IPS-11a (cell line): ENCODE measurements at regions not wholly inside any gene's neighbourhood (a gene's known extent, or its start where the extent isn't known, plus 50 kb on each side); places are given as distances from the start of the nearest gene placed in this dataset.
A peak's percentile ranks its signal among the peaks of the same experiment; 100 is the strongest.
"Not testable (repeated sequence)": the region's sequence is repeated elsewhere in the genome, so short reads cannot be mapped to it uniquely, and the experiment has no call there.

ENCODE experiments used
- H3K4me3 ChIP-seq: one replicate; pipeline ENCODE4 v1.5.1; 2013; ENCODE audit warnings: low read depth, low read length, control low read depth

DNA sequence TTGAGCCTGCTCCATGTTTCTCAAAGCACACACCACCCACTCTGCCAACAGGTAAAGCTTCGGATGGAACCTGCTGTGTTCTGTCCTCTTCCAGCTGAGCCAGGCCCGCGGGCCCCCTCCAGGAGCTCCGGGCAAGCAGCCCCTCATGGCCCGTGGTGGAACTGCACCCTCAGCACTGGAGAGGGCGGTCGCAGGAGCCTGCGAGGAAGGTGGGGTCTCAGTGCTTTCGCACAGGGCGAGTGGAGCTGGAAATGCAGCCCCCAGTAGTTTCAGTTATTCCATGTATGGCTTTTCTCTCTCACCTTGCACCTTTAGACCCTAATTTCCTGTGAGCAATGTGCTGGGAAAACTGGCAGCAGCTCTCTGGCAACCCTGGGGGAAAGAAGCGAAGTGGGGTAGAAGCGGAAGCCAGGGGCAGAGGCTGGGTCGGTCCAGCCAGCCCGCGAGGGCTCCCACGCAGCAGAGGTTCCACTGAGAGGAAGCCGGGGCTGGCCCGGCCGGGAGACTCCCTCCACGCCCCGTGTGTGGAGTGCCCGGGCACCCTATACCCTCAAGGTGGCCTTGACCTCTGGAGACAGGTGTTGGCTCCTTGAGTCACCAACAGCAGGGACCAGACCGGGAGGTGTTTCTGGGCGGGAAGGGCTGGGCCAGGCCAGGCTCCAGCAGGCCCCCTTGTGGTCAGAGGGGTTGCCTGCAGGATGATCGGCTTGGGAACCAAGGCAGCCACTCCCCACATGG, 119.9 kb upstream of the TMEM45B start:
- peak overlapping the region; percentile 18 for H3K4me3 ChIP-seq

DNA sequence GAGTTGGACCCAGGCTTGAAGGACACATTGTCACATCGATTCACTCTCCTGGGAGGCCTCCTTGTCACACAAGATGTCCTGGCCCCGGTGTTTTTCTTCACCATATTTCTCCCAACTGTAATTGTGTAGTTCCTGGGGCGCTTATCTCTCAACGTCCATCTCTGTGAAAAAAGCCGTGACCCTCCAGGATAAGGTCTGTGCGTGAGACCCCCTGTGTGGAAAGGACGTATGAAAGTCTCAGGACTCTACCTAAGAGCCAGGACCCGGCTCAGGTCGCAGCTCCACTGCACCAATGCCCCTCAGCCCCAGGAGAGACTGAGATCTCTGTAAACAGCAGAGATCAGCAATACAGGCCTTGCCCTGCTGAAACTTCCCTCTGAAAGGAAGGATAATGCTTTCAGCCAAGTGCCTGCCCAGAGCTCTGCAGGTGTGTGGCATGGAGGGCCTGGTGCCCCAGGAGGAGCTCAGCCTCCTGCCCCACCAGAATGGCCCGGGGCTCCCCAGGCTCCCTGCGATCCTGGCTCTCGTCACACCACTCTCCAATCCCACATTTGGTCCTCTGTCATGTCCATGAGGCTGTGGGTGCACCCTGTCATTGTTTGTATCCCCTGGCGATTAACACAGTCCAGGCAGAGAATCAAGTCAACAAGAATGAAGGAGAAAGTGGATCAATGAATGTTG, 119.2 kb upstream of the TMEM45B start:
- H3K4me3 ChIP-seq, result no peak overlapping the region

- H3K4me3 ChIP-seq, result no peak overlapping the region
Observed at GRCh38 chr11:129698212-129698611, 117.4 kb upstream of the TMEM45B start.

- no peak overlapping the region for H3K4me3 ChIP-seq
Observed at GRCh38 chr11:129699711-129700304, 115.8 kb upstream of the TMEM45B start.

- no peak overlapping the region for H3K4me3 ChIP-seq
Observed at GRCh38 chr11:129700701-129701100, 114.9 kb upstream of the TMEM45B start.

DNA sequence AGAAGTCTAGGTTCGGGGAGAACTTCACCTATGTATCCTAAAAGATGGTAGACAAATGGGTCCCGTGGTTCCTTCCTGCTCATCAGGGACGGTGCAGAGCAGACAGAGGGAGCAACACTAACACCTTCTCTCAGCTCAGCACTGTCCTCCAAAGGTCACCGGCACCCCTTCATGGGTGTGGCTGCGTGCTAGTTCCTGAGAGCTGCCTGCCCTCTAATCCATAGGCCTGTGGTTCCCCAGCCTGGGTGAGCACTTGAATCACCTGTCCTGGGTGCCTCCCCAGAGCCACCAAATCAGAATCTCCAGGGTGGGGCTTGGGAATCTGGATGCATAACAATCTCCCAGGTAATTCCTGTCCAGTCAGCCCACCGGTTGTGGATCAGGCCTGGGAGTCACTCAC, 113.9 kb upstream of the TMEM45B start:
- no peak overlapping the region for H3K4me3 ChIP-seq

DNA sequence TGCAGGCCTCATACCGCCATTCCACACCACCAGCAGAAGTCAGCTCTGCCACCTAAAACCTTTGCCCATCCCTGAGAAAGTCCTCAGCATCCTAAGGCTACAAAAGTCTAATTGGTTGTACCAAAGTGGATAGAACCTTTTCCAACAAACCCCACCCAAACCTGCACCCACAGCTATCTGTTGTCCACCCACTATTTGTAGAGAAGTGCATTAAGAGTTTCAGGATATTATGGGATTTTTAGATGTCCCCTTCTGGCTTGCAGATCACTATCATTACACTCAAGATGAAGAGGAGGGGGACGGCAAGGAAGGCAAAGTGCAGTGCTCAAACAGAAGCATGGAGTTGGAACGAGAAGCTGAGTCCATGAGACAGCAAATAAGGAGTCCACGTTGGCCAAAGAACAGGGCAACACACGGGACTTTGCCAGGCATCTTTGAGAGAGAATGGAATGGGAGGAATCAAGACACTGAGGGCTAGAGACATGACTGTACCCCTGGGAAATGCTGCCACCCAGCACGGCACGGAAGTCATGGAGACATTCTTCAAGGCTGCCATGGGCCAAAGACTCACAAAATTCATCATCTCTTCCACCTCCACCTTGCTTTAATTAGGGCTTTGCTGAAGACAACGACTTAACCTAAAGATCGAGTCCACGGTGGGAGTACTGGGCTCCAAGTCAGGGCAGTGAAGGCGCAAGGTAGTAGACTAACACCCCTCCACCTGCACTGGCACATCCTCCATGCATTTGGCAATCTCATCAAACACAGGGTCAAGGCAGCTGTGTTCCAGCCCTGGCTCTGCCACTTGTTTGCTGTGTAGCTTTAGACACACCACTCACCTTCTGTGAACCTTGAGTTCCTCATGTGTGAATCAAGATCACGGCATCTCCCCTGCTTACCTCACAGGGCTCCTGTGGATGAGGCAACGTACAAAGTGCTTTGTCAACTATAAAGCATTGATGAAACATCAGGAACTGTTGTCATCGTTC, 112.9 kb upstream of the TMEM45B start:
- H3K4me3 ChIP-seq, result no peak overlapping the region

- H3K4me3 ChIP-seq, result no peak overlapping the region
Observed at GRCh38 chr11:129703846-129704245, 111.8 kb upstream of the TMEM45B start.

- H3K4me3 ChIP-seq, result no peak overlapping the region
Observed at GRCh38 chr11:129704831-129705230, 110.8 kb upstream of the TMEM45B start.

DNA sequence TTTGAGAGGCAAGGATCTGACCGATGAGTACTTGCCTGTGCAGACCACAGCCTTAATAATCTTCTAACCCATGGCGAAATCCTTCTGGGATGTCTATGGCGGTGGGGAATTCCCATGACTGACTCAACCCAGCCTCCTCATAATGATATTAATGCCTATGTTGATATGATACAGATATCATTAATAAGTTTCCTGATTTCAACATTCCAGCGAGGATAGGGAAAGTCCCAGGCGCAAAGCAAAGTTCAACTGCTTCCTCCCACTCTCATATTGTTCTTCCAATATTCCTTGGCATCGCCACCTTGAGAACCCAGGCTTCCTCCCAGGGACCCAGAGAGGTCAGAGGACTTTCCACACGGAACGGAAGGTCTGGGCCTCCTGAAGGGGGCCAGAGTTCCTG, 110.3 kb upstream of the TMEM45B start:
- no peak overlapping the region for H3K4me3 ChIP-seq

- H3K4me3 ChIP-seq, result no peak overlapping the region
Observed at GRCh38 chr11:129705933-129706332, 109.7 kb upstream of the TMEM45B start.

- H3K4me3 ChIP-seq, result no peak overlapping the region
Observed at GRCh38 chr11:129709801-129710398, 105.7 kb upstream of the TMEM45B start.

- no peak overlapping the region for H3K4me3 ChIP-seq
Observed at GRCh38 chr11:129710423-129710822, 105.2 kb upstream of the TMEM45B start.

GRCh38 chr11:129711760-129712159, 103.9 kb upstream of the TMEM45B start:
- no peak overlapping the region for H3K4me3 ChIP-seq

- not testable (repeated sequence) for H3K4me3 ChIP-seq
Observed at GRCh38 chr11:129712486-129713240, 103.0 kb upstream of the TMEM45B start.

- no peak overlapping the region for H3K4me3 ChIP-seq
Observed at GRCh38 chr11:129719037-129719436, 96.6 kb upstream of the TMEM45B start.

DNA sequence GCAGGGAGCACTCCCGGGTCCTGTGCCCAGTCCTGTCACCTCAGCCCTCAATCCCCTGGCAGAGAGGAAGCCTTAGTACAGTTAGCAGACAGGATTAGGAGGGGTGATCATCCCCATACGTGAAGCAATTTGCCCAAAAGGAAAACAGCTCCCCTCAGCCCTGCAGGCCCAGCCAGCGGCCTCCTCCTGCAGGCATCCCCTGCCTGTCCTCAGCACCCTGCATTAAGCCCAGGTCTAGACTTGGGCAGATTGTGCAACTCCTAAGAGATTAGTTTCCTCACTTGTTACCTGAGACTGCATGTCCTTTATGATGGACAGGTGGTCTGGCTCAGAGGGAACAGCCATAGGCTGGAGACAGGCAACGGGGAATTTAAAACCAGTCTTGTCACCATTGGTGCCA, 95.5 kb upstream of the TMEM45B start:
- no peak overlapping the region for H3K4me3 ChIP-seq

DNA sequence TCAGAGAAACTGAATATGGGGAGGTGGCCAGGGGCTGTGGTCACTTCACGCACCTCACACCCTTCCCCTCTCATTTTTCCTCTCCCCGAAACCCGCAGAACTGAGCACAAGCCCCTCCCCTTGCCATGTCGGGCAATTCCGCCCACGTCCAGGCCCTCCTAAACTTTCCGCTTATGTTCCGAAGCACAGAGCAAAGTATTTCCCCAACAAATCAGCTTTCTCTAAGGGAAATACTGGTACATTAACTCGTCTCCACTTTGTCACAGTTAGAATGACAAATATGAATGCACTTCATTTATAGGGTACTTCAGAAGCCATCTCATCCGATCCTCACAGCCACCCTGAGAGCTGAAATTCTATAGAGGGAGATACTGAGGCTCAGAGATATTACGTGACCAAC, 94.7 kb upstream of the TMEM45B start:
- no peak overlapping the region for H3K4me3 ChIP-seq

DNA sequence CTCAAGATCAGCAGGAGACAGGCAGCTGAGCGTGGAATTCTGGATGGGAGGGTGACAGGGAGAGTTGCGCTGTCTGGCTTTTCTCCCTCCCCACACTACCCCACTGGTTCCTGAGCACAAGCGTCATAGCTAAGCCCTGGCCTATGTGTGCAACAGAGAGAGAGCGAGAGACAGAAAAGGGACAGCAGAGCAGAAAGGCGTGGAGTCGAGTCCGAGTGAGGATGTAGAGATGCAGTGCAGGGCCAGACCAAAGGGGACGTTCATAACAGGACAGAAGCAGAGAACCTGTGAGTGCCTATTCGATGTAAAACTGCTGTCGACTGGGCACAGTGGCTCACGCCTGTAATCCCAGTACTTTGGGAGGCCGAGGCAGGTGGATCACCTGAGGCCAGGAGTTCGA, 94.0 kb upstream of the TMEM45B start:
- H3K4me3 ChIP-seq, result no peak overlapping the region

DNA sequence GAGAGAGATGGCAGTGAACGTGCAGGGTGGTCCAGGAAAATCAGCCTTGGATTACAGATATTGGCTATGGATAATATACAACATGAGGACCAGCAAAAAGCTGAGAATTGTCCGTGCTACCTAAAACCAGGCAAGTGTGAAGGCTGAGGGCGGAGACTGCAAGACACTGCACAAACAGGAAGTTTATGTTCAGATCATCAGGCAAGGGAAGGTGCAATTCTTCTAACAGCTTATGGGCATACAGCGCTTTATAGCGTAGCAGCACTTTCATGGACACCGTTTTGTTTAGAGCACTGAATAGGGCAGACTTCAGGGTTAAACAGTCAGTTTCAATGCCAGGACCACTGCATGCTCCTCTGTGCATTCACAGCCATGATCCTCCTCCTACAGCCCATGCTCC, 93.1 kb upstream of the TMEM45B start:
- no peak overlapping the region for H3K4me3 ChIP-seq
